HG03103 (cell line): ENCODE measurements at regions not wholly inside any gene's neighbourhood (a gene's known extent, or its start where the extent isn't known, plus 50 kb on each side); places are given as distances from the start of the nearest gene placed in this dataset.
"Not testable (repeated sequence)": the region's sequence is repeated elsewhere in the genome, so short reads cannot be mapped to it uniquely, and the experiment has no call there.

Source experiments
- ATAC-seq: cut with Tn5 transposase; IDR thresholded peaks from one replicate; pipeline ENCODE4 v1.9.1; 2021; ENCODE audit warnings: low read depth; ENCODE audit not compliant: unreplicated experiment

GRCh38 chr7:37545619-37546534 is 97.2 kb upstream of the ELMO1 start:
- ATAC-seq, result no peak

- no peak for ATAC-seq
Measured at GRCh38 chr7:37546677-37547076, 98.0 kb upstream of the ELMO1 start.

GRCh38 chr7:37549076-37549931 is 100.6 kb upstream of the ELMO1 start:
- ATAC-seq, result no peak

- ATAC-seq, result no peak
Measured at GRCh38 chr7:37550426-37550825, 101.8 kb upstream of the ELMO1 start.

- no peak for ATAC-seq
Measured at GRCh38 chr7:37550872-37551271, 102.2 kb upstream of the ELMO1 start.

DNA sequence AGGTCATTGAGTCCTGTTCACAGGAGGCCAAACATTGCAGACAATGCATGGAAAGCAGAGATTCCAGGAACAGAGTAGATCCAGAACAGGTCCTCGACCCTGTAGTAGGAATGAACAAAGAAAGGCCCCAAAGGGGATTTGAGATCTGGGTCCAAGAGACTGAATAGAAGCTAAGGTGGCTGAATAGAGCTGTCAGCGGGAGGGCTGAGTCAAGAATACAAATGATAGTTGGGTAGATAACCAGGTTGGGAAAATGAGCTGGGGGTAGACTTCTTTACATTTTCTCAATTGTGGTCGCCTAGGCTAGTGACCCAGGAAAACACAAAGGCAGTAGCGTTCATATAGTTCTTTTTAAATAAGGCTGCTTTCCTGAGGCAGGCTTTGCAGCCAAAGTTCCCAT is 103.4 kb upstream of the ELMO1 start:
- no peak for ATAC-seq

- ATAC-seq, result not testable (repeated sequence)
Measured at GRCh38 chr7:37552439-37552838, 103.8 kb upstream of the ELMO1 start.

DNA sequence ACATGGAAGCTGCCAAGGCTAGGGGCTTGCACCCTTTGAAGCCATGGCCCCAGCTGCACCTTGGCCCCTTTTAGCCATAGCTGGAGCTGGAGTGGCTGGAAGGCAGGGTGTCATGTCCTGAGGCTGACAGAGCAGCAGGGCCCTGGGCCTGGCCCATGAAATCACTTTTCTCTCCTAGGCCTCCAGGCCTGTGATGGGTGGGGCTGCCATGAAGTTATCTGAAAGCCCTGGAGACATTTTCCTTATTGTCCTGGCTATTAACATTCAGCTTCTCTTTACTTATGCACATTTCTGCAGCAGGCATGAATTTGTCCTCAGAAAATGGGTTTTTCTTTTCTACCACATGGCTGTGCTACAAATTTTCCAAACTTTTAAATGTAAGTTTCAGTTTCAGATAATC is 106.9 kb upstream of the ELMO1 start:
- no peak for ATAC-seq

DNA sequence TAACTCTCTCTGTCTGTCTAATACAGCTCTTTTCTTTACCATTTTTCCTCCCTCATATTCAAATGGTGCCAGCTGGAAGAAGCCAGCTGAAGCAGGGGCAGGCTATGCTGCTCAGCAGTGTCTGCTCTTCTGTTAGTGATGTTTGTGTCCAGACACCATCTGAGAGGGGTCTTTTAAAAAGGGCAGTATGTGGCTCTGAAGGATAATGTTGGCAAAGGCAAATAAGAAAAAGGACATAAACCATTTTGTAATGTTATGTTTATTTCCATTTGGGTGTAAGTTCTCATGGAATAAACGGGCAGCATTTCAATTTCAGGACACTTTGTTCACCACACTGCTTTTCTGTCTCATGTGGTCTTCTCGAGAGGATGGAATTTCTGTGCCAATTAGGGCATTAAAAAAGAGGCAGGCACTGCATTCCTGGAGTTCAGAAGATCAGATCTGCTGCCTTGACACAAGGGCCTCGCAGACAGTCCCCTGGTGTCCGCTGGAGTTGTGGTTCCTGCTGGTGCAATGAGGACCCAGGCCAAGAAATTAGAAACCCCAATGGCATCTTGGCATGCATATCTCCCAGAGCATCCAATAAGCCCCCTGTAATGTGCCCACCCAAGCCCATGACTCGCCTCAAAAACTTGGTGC is 109.0 kb upstream of the ELMO1 start:
- ATAC-seq, result no peak

DNA sequence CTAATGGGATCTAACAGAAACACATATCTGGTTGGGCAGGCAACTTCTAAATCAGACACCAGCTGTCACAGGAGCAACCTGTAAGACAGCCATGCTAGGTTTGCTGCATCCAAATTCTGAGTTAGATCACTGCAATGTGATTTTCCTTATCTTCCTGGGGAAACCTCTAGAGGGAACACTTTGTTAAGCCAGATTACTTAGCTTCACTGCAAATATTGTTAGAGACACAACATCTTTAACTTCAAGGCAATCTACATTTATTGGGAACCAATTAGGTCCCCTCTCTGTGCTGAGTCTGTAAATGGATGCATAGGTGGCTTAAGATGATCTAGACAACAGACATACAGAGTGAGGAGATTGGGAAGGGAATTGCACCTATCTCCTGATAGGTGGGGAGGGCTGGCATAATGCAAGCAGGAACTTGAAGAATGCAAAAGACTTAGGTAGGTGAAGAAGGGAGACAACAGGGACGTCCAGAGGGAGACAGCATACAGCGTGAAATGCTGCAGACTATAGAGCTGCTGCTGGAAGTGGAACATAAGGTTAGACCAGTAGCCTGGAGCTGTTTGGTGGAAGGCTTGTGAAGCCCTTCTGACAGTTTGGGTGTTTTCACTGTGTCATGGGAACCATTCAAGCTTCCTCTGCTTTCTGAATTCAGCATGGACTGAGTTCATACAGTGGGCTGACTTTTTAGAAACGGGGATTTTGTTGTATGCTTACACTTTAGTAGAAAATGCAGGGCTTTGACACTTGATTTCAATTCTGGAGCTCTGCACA is 109.8 kb upstream of the ELMO1 start:
- ATAC-seq, result no peak

- no peak for ATAC-seq
Measured at GRCh38 chr7:37570145-37570544, 113.4 kb upstream of the GPR141 start.

- ATAC-seq, result no peak
Measured at GRCh38 chr7:37571806-37572205, 111.8 kb upstream of the GPR141 start.

GRCh38 chr7:37577412-37577811 is 106.2 kb upstream of the GPR141 start:
- ATAC-seq, result no peak

GRCh38 chr7:37577901-37578300 is 105.7 kb upstream of the GPR141 start:
- ATAC-seq, result no peak

- ATAC-seq, result no peak
Measured at GRCh38 chr7:37578350-37578749, 105.2 kb upstream of the GPR141 start.

DNA sequence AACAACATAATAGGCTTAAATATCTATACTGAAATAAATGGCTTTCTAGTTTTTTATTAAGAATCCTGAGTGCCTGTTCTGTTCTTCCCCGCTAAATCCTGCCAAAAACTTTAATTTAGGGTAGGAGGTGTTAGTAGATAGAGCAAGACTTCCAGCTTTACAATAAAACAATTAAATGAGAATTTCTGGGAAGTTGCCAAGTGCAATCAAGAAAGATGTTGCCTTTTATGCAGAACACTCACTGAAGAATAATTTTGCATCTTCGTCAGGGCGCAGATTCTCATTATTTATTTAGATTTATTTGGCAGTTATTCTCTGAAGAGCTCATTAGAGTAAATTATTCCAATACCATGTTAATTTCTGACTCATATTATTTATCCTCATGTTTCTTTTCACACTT is 103.2 kb upstream of the GPR141 start:
- ATAC-seq, result no peak

- ATAC-seq, result not testable (repeated sequence)
Measured at GRCh38 chr7:37584651-37585463, 98.7 kb upstream of the GPR141 start.

- ATAC-seq, result no peak
Measured at GRCh38 chr7:37590824-37591223, 92.7 kb upstream of the GPR141 start.

DNA sequence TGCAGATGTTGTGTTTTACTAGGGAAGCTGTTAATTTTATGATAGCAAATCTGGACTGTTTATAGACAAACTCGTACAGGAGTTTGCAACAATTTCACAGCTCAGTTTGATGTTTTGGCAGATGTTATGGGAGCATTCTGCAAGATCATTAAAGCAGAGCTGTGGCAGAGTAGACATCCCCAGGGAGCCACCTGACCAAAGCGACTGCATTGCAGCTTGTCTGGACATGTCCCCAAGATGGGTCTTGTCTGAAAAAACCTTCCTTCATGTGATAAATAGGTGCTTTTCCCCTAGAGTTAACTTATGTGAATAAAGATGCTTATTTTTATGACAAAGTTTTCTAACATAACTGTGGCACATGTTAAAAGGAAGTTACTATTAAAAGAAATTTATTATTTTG is 91.2 kb upstream of the GPR141 start:
- no peak for ATAC-seq

- ATAC-seq, result no peak
Measured at GRCh38 chr7:37594602-37595001, 89.0 kb upstream of the GPR141 start.
